Activated CD4-positive, alpha-beta T cell treated with anti-CD3 and anti-CD28 coated beads, Interleukin-2, Interleukin-4, amounts not matched to agents 100 ng/mL and 50 ng/mL, durations not matched to agents 16 hours and 8 hours (primary cell): ENCODE measurements at regions not wholly inside any gene's neighbourhood (a gene's known extent, or its start where the extent isn't known, plus 50 kb on each side); places are given as distances from the start of the nearest gene placed in this dataset.

Experiments used
- DNase-seq: peaks from one replicate; pipeline ENCODE4 v3.0.0-alpha.2; 2020; ENCODE audit warnings: low spot score

GRCh38 chr7:36006636-36007229, 146.3 kb upstream of the EEPD1 start:
- no peak for DNase-seq

GRCh38 chr7:36010656-36011587, 142.1 kb upstream of the EEPD1 start:
- no peak for DNase-seq

- no peak for DNase-seq
These were observed 141.5 kb upstream of the EEPD1 start for GRCh38 chr7:36011588-36011965.

- DNase-seq: no peak
These were observed 139.6 kb upstream of the EEPD1 start for GRCh38 chr7:36013246-36014014.

GRCh38 chr7:36014961-36015360, 138.1 kb upstream of the EEPD1 start:
- no peak for DNase-seq

GRCh38 chr7:36015733-36016132, 137.3 kb upstream of the EEPD1 start:
- no peak for DNase-seq

- DNase-seq: no peak
These were observed 136.4 kb upstream of the EEPD1 start for GRCh38 chr7:36016648-36017047.

GRCh38 chr7:36017111-36017510, 135.9 kb upstream of the EEPD1 start:
- no peak for DNase-seq

GRCh38 chr7:36018816-36019484, 134.1 kb upstream of the EEPD1 start:
- no peak for DNase-seq

GRCh38 chr7:36019538-36019937, 133.5 kb upstream of the EEPD1 start:
- DNase-seq: no peak

- no peak for DNase-seq
These were observed 133.1 kb upstream of the EEPD1 start for GRCh38 chr7:36019980-36020379.

- DNase-seq: peak; percentile 30
These were observed 131.7 kb upstream of the EEPD1 start for GRCh38 chr7:36021367-36021766.

- no peak for DNase-seq
These were observed 131.0 kb upstream of the EEPD1 start for GRCh38 chr7:36021917-36022550.

- no peak for DNase-seq
These were observed 130.0 kb upstream of the EEPD1 start for GRCh38 chr7:36023033-36023560.

GRCh38 chr7:36025190-36025589, 127.9 kb upstream of the EEPD1 start:
- no peak for DNase-seq

- no peak for DNase-seq
These were observed 123.7 kb upstream of the EEPD1 start for GRCh38 chr7:36029311-36029710.

- DNase-seq: no peak
These were observed 123.1 kb upstream of the EEPD1 start for GRCh38 chr7:36029853-36030515.

GRCh38 chr7:36032361-36032818, 120.7 kb upstream of the EEPD1 start:
- no peak for DNase-seq

- no peak for DNase-seq
These were observed 119.0 kb upstream of the EEPD1 start for GRCh38 chr7:36034020-36034419.

- DNase-seq: no peak
These were observed 117.9 kb upstream of the EEPD1 start for GRCh38 chr7:36035186-36035585.

GRCh38 chr7:36036590-36036989, 116.5 kb upstream of the EEPD1 start:
- no peak for DNase-seq
